OCI-LY1 (cell line): ENCODE measurements at regions not wholly inside any gene's neighbourhood (a gene's known extent, or its start where the extent isn't known, plus 50 kb on each side); places are given as distances from the start of the nearest gene placed in this dataset.

ENCODE experiments used
- H2AFZ ChIP-seq: fragments of 200-600 bp; sonication (generic), shearing (Covaris generic); 2 replicates; pipeline ENCODE4 v1.6.0; 2014; ENCODE audit warnings: antibody characterized with exemption, mild to moderate bottlenecking, low read length
- H3F3A ChIP-seq: fragments of 200-600 bp; sonication (generic), shearing (Covaris generic); 2 replicates; pipeline ENCODE4 v1.6.0; 2014; ENCODE audit warnings: mild to moderate bottlenecking, antibody characterized with exemption, low read length, moderate library complexity; ENCODE audit not compliant: insufficient read depth
- H3K27ac ChIP-seq: fragments of 200-600 bp; sonication (generic); 2 replicates; pipeline ENCODE4 v1.5.1; 2014; ENCODE audit warnings: low read length, mixed run types, mild to moderate bottlenecking, low read depth; ENCODE audit not compliant: poor library complexity, severe bottlenecking
- H3K27me3 ChIP-seq: fragments of 200-600 bp; sonication (generic); 2 replicates; pipeline ENCODE4 v1.6.0; 2014; ENCODE audit warnings: antibody characterized with exemption, mild to moderate bottlenecking, low read length, moderate library complexity; ENCODE audit not compliant: insufficient read depth
- H3K36me3 ChIP-seq: fragments of 200-600 bp; sonication (generic); 2 replicates; pipeline ENCODE4 v1.6.1; 2014; ENCODE audit warnings: mild to moderate bottlenecking, antibody characterized with exemption, low read length, moderate library complexity, mixed read lengths; ENCODE audit not compliant: insufficient read depth
- H3K4me1 ChIP-seq: fragments of 200-600 bp; sonication (generic); 2 replicates; pipeline ENCODE4 v1.5.1; 2014; ENCODE audit warnings: mild to moderate bottlenecking, low read length, moderate library complexity; ENCODE audit not compliant: insufficient read depth, severe bottlenecking
- H3K4me2 ChIP-seq: fragments of 200-600 bp; sonication (generic), shearing (Covaris generic); 2 replicates; pipeline ENCODE4 v1.6.1; 2014; ENCODE audit warnings: low read length
- H3K4me3 ChIP-seq: fragments of 200-600 bp; sonication (generic); 2 replicates; pipeline ENCODE4 v1.5.1; 2014; ENCODE audit warnings: low read length, low read depth, mild to moderate bottlenecking, mixed read lengths; ENCODE audit not compliant: poor library complexity, severe bottlenecking
- H3K79me2 ChIP-seq: fragments of 200-600 bp; shearing (Covaris generic); 2 replicates; pipeline ENCODE4 v1.6.1; 2016; ENCODE audit warnings: mixed run types, low read length, mixed read lengths; ENCODE audit not compliant: insufficient read depth
- H3K9ac ChIP-seq: fragments of 200-600 bp; sonication (generic), shearing (Covaris generic); 2 replicates; pipeline ENCODE4 v1.6.1; 2014; ENCODE audit warnings: mild to moderate bottlenecking, low read length, mixed read lengths
- H3K9me2 ChIP-seq: fragments of 200-600 bp; sonication (generic), shearing (Covaris generic); 2 replicates; pipeline ENCODE4 v1.6.1; 2014; ENCODE audit warnings: low read depth, mild to moderate bottlenecking, low read length, mixed read lengths
- H3K9me3 ChIP-seq: fragments of 200-600 bp; shearing (Covaris generic); 2 replicates; pipeline ENCODE4 v1.6.1; 2014; ENCODE audit warnings: low read length, mixed read lengths
- H4K20me1 ChIP-seq: fragments of 200-600 bp; sonication (generic), shearing (Covaris generic); 2 replicates; pipeline ENCODE4 v1.6.0; 2016; ENCODE audit warnings: mild to moderate bottlenecking, low read length; ENCODE audit not compliant: insufficient read depth
- EZH2 ChIP-seq: fragments of 200-600 bp; sonication (generic), shearing (Covaris generic); IDR thresholded peaks from 2 replicates; pipeline ENCODE4 v1.8.0; 2017; ENCODE audit warnings: borderline replicate concordance, mixed run types, mild to moderate bottlenecking, antibody characterized with exemption, low read length, moderate library complexity, mixed read lengths
- TF ChIP-seq, protein P1 (sequence below): fragments of 200-600 bp; sonication (generic), shearing (Covaris generic); IDR thresholded peaks from 2 replicates; pipeline ENCODE4 v1.5.1; 2017; ENCODE audit warnings: mild to moderate bottlenecking, antibody characterized with exemption, low read length, moderate library complexity, mixed read lengths

- no peak overlapping the region for H3K9ac ChIP-seq
- no peaks in the 10 kb centered on the region for H3K4me1 ChIP-seq
- no peak overlapping the region for H3K4me2 ChIP-seq
- H3K79me2 ChIP-seq, result no peaks in the 10 kb centered on the region
- TF ChIP-seq, protein P1, sequence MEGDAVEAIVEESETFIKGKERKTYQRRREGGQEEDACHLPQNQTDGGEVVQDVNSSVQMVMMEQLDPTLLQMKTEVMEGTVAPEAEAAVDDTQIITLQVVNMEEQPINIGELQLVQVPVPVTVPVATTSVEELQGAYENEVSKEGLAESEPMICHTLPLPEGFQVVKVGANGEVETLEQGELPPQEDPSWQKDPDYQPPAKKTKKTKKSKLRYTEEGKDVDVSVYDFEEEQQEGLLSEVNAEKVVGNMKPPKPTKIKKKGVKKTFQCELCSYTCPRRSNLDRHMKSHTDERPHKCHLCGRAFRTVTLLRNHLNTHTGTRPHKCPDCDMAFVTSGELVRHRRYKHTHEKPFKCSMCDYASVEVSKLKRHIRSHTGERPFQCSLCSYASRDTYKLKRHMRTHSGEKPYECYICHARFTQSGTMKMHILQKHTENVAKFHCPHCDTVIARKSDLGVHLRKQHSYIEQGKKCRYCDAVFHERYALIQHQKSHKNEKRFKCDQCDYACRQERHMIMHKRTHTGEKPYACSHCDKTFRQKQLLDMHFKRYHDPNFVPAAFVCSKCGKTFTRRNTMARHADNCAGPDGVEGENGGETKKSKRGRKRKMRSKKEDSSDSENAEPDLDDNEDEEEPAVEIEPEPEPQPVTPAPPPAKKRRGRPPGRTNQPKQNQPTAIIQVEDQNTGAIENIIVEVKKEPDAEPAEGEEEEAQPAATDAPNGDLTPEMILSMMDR, result no peak
- TF ChIP-seq EZH2, result no peak
- no peak overlapping the region for H2AFZ ChIP-seq
- H3K27me3 ChIP-seq, result no peaks in the 10 kb centered on the region
- no peak overlapping the region for H3K4me3 ChIP-seq
- no peaks in the 10 kb centered on the region for H3K36me3 ChIP-seq
- no peaks in the 10 kb centered on the region for H3K9me2 ChIP-seq
- no peaks in the 10 kb centered on the region for H4K20me1 ChIP-seq
- no peaks in the 10 kb centered on the region for H3F3A ChIP-seq
- H3K27ac ChIP-seq, result no peak overlapping the region
- no peaks in the 10 kb centered on the region for H3K9me3 ChIP-seq
Measured at GRCh38 chr3:117193390-117193789, 483.8 kb downstream of the TUSC7 start.

- no peak overlapping the region for H3K27ac ChIP-seq
- no peak overlapping the region for H3K4me2 ChIP-seq
- no peaks in the 10 kb centered on the region for H3K36me3 ChIP-seq
- H2AFZ ChIP-seq, result no peak overlapping the region
- H3K4me3 ChIP-seq, result no peak overlapping the region
- H3K9me2 ChIP-seq, result no peaks in the 10 kb centered on the region
- H3K79me2 ChIP-seq, result no peaks in the 10 kb centered on the region
- no peaks in the 10 kb centered on the region for H4K20me1 ChIP-seq
- H3K4me1 ChIP-seq, result no peaks in the 10 kb centered on the region
- no peaks in the 10 kb centered on the region for H3F3A ChIP-seq
- H3K9ac ChIP-seq, result no peak overlapping the region
- no peaks in the 10 kb centered on the region for H3K9me3 ChIP-seq
- H3K27me3 ChIP-seq, result no peaks in the 10 kb centered on the region
- TF ChIP-seq EZH2, result no peak
- TF ChIP-seq, protein P1, result no peak
Measured at GRCh38 chr3:117195034-117195433, 485.5 kb downstream of the TUSC7 start.

DNA sequence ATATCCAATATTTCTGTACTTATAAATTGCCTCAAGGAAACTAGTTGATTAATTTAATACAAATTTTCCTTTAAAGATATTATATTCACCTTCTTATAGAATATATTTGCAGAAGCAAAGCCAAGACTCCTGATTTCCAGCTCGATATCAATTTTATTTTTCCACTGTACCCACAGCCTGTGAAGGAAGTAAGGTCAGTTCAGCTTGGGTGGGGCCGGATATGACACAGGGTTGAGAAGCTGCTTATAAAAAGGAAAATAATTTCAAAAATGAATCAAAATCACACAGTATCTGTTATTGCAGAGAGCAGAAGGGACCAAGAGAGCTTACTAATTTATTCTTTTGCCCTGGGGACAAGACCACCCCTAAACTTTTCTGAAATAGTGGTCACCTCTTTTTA is 491.4 kb downstream of the TUSC7 start:
- Histone ChIP-seq H3K9ac (no peak overlapping the region), H3K4me1 (no peaks in the 10 kb centered on the region), H3K9me2 (no peaks in the 10 kb centered on the region), H2AFZ (no peak overlapping the region), H3K79me2 (no peaks in the 10 kb centered on the region), H3K4me3 (no peak overlapping the region), H3F3A (no peaks in the 10 kb centered on the region), H3K36me3 (no peaks in the 10 kb centered on the region), H3K27me3 (no peaks in the 10 kb centered on the region), H3K4me2 (no peak overlapping the region), H3K9me3 (no peaks in the 10 kb centered on the region), H4K20me1 (no peaks in the 10 kb centered on the region), H3K27ac (no peak overlapping the region)
- no peak for TF ChIP-seq EZH2
- TF ChIP-seq, protein P1, result no peak
